ENCODE measurements at regions not wholly inside any gene's neighbourhood (a gene's known extent, or its start where the extent isn't known, plus 50 kb on each side); places are given as distances from the start of the nearest gene placed in this dataset.

- intact Hi-C loops (cut with micrococcal nuclease) = no loop called here
Observed at GRCh38 chr6:139600343-139600742, 225.9 kb upstream of the CITED2 start.

- intact Hi-C loops (cut with micrococcal nuclease) = loop anchor here (10.0 kb wide), 1 partner anchor 223 kb away; the partner anchor contains the start of gene CITED2
Observed at GRCh38 chr6:139597771-139598755, 223.6 kb upstream of the CITED2 start.

GRCh38 chr6:139597087-139597763 lies 222.8 kb upstream of the CITED2 start:
- intact Hi-C loops (cut with micrococcal nuclease) = loop anchor here (10.0 kb wide), 1 partner anchor 222 kb away; the partner anchor contains the start of gene CITED2

GRCh38 chr6:139595183-139595582 lies 220.7 kb upstream of the CITED2 start:
- intact Hi-C loops (cut with micrococcal nuclease) = loop anchor here (10.0 kb wide), 1 partner anchor 220 kb away; the partner anchor contains the start of gene CITED2

- intact Hi-C loops (cut with micrococcal nuclease) = loop anchor here (10.0 kb wide), 1 partner anchor 220 kb away; the partner anchor contains the start of gene CITED2
Observed at GRCh38 chr6:139594333-139594965, 220.0 kb upstream of the CITED2 start.

- intact Hi-C loops (cut with micrococcal nuclease) = loop anchor here (10.0 kb wide), 1 partner anchor 218 kb away; the partner anchor contains the start of gene CITED2
Observed at GRCh38 chr6:139593081-139593480, 218.6 kb upstream of the CITED2 start.

- intact Hi-C loops (cut with micrococcal nuclease) = loop anchor here (10.0 kb wide), 1 partner anchor 217 kb away; the partner anchor contains the start of gene CITED2
Observed at GRCh38 chr6:139592011-139592410, 217.6 kb upstream of the CITED2 start.

GRCh38 chr6:139591075-139591865 lies 216.8 kb upstream of the CITED2 start:
- intact Hi-C loops (cut with micrococcal nuclease) = loop anchor here (10.0 kb wide), 1 partner anchor 216 kb away; the partner anchor contains the start of gene CITED2

- intact Hi-C loops (cut with micrococcal nuclease) = loop anchor here (10.0 kb wide), 1 partner anchor 215 kb away; the partner anchor contains the start of gene CITED2
Observed at GRCh38 chr6:139590206-139590605, 215.8 kb upstream of the CITED2 start.

GRCh38 chr6:139588734-139589593 lies 214.5 kb upstream of the CITED2 start:
- intact Hi-C loops (cut with micrococcal nuclease) = no loop called here

GRCh38 chr6:139588076-139588639 lies 213.7 kb upstream of the CITED2 start:
- intact Hi-C loops (cut with micrococcal nuclease) = no loop called here

- intact Hi-C loops (cut with micrococcal nuclease) = no loop called here
Observed at GRCh38 chr6:139587469-139587868, 213.0 kb upstream of the CITED2 start.

- intact Hi-C loops (cut with micrococcal nuclease) = no loop called here
Observed at GRCh38 chr6:139586273-139586672, 211.8 kb upstream of the CITED2 start.

GRCh38 chr6:139584599-139584998 lies 210.2 kb upstream of the CITED2 start:
- intact Hi-C loops (cut with micrococcal nuclease) = no loop called here

GRCh38 chr6:139583420-139583819 lies 209.0 kb upstream of the CITED2 start:
- intact Hi-C loops (cut with micrococcal nuclease) = no loop called here

- intact Hi-C loops (cut with micrococcal nuclease) = no loop called here
Observed at GRCh38 chr6:139582956-139583355, 208.5 kb upstream of the CITED2 start.

- intact Hi-C loops (cut with micrococcal nuclease) = no loop called here
Observed at GRCh38 chr6:139581485-139581865, 207.0 kb upstream of the CITED2 start.

- intact Hi-C loops (cut with micrococcal nuclease) = no loop called here
Observed at GRCh38 chr6:139580592-139581484, 206.4 kb upstream of the CITED2 start.

Data from T-helper 2 cell treated with Interferon-gamma antibody and Interleukin-4, amounts not matched to agents 100 ng/mL and 5 ng/mL, for 36 hours (primary cell).